Calu3 (cell line): ENCODE measurements at regions not wholly inside any gene's neighbourhood (a gene's known extent, or its start where the extent isn't known, plus 50 kb on each side); places are given as distances from the start of the nearest gene placed in this dataset.
"Not testable (repeated sequence)": the region's sequence is repeated elsewhere in the genome, so short reads cannot be mapped to it uniquely, and the experiment has no call there.

Experiments
- BruUV-seq: library from RNA; stranded (reverse); fragments of 400-500 nt; replicated peaks from 2 replicates; lab custom pipeline; 2021; lab: Mats Ljungman, UMichigan
- CTCF ChIA-PET: fragments of 300-600 bp; sonication (Branson Sonifier 250); formaldehyde crosslinking; loops from one replicate; lab custom pipeline; 2022; ENCODE audit warnings: antibody characterized with exemption; lab: Charles Lee
- DNase-seq: peaks from one replicate; pipeline ENCODE4 v3.0.0; 2022
- H3K27ac Mint-ChIP-seq: one replicate; pipeline ENCODE4 v1.8.0; 2022; ENCODE audit warnings: mixed read lengths; ENCODE audit not compliant: unreplicated experiment
- H3K27me3 Mint-ChIP-seq: one replicate; pipeline ENCODE4 v1.8.0; 2022; ENCODE audit warnings: mixed read lengths; ENCODE audit not compliant: unreplicated experiment
- H3K36me3 Mint-ChIP-seq: one replicate; pipeline ENCODE4 v1.8.0; 2022; ENCODE audit warnings: mild to moderate bottlenecking, moderate library complexity, mixed read lengths; ENCODE audit not compliant: insufficient read depth, unreplicated experiment
- H3K4me1 Mint-ChIP-seq: one replicate; pipeline ENCODE4 v1.8.0; 2022; ENCODE audit warnings: mild to moderate bottlenecking, low read depth, mixed read lengths; ENCODE audit not compliant: unreplicated experiment
- H3K4me3 Mint-ChIP-seq: one replicate; pipeline ENCODE4 v1.8.0; 2022; ENCODE audit warnings: mild to moderate bottlenecking, low read depth, moderate library complexity, mixed read lengths; ENCODE audit not compliant: unreplicated experiment
- H3K9me3 Mint-ChIP-seq: one replicate; pipeline ENCODE4 v1.8.0; 2022; ENCODE audit warnings: low read depth, mixed read lengths; ENCODE audit not compliant: unreplicated experiment
- intact Hi-C: fragments of 100-400 bp; cut with micrococcal nuclease; formaldehyde crosslinking; loops from one replicate; pipeline ENCODE4 v1.10.0; 2022; ENCODE audit not compliant: unreplicated experiment
- TF ChIP-seq, protein P1 (sequence below): fragments of 200-600 bp; IDR thresholded peaks from one replicate; pipeline ENCODE4 v1.8.0; 2022; ENCODE audit warnings: antibody characterized with exemption; ENCODE audit not compliant: unreplicated experiment

DNA sequence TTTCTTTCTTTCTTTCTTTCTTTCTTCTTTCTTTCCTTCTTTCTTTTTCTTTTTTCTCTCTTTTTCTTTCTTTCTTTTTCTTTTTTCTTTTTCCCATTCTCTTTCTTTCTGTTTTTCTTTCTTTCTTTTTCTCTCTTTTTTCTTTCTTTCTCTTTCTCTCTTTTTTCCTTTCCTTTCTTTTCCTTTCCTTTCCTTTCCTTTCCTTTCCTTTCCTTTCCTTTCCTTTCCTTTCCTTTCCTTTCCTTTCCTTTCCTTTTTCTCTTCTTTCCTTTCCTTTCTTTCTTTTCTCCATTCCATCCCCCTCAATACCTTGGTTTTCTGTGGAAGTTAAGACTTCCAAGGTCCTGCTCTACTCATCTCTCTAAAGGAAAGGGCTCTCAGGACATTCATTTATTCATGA is 102.8 kb upstream of the CLNK start:
- no TSS peak for BruUV-seq
- H3K4me1 Mint-ChIP-seq = no peaks in the 10 kb centered on the region
- H3K27me3 Mint-ChIP-seq = peaks cover 23% of the 10 kb centered on the region
- H3K4me3 Mint-ChIP-seq = no peak overlapping the region
- intact Hi-C loops = no loop called here
- H3K36me3 Mint-ChIP-seq = no peaks in the 10 kb centered on the region
- TF ChIP-seq, protein P1, sequence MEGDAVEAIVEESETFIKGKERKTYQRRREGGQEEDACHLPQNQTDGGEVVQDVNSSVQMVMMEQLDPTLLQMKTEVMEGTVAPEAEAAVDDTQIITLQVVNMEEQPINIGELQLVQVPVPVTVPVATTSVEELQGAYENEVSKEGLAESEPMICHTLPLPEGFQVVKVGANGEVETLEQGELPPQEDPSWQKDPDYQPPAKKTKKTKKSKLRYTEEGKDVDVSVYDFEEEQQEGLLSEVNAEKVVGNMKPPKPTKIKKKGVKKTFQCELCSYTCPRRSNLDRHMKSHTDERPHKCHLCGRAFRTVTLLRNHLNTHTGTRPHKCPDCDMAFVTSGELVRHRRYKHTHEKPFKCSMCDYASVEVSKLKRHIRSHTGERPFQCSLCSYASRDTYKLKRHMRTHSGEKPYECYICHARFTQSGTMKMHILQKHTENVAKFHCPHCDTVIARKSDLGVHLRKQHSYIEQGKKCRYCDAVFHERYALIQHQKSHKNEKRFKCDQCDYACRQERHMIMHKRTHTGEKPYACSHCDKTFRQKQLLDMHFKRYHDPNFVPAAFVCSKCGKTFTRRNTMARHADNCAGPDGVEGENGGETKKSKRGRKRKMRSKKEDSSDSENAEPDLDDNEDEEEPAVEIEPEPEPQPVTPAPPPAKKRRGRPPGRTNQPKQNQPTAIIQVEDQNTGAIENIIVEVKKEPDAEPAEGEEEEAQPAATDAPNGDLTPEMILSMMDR = no peak
- CTCF ChIA-PET = no interaction called here
- no peak for DNase-seq
- peaks cover 5% of the 10 kb centered on the region for H3K9me3 Mint-ChIP-seq
- no peak overlapping the region for H3K27ac Mint-ChIP-seq

DNA sequence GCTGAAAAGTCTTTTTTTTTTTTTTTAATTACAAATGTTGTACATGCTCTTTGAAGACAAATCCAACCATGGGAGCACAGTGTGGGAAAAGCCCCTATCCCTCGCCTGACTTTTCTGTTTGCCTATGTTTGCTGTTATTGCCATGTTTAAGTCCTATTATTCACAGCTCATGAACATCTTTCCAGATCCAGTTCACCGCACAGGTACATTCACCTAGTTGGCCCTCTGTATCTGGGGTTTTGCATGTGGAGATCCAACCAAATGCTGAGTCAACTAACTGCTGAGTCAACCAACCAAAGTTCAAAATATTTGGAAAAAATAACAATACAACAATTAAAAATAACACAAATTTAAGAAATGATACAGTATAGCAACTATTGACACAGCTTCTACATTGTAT is 100.1 kb upstream of the CLNK start:
- CTCF ChIA-PET = no interaction called here
- no peak for DNase-seq
- no peak overlapping the region for H3K27ac Mint-ChIP-seq
- peaks cover 23% of the 10 kb centered on the region for H3K27me3 Mint-ChIP-seq
- peaks cover 5% of the 10 kb centered on the region for H3K9me3 Mint-ChIP-seq
- BruUV-seq = no TSS peak
- H3K4me3 Mint-ChIP-seq = no peak overlapping the region
- intact Hi-C loops = no loop called here
- no peaks in the 10 kb centered on the region for H3K4me1 Mint-ChIP-seq
- TF ChIP-seq, protein P1 = no peak
- no peaks in the 10 kb centered on the region for H3K36me3 Mint-ChIP-seq

DNA sequence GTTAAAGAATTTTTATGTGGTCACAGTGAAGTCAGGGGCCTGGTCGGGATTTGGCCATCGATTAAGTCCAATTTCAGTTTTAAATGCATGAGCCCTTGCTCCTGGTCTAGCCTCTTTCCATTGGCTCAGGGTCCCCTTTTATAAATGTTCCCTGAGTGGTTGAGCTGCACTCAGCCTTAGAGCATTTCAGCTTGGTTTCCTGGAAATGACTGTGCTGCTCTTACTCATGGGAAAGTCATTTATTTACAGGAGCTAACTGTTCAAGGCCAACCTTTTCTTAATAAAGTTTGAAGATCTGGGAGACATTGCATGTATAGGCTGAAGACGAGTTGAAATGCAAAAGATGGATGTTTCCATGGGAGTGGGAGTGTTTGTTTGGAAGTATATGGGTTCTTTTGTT is 98.8 kb upstream of the CLNK start:
- H3K27ac Mint-ChIP-seq = no peak overlapping the region
- no TSS peak for BruUV-seq
- H3K27me3 Mint-ChIP-seq = peaks cover 23% of the 10 kb centered on the region
- H3K9me3 Mint-ChIP-seq = peaks cover 5% of the 10 kb centered on the region
- H3K4me3 Mint-ChIP-seq = no peak overlapping the region
- TF ChIP-seq, protein P1 = no peak
- intact Hi-C loops = no loop called here
- no peaks in the 10 kb centered on the region for H3K4me1 Mint-ChIP-seq
- no peak for DNase-seq
- no peaks in the 10 kb centered on the region for H3K36me3 Mint-ChIP-seq
- CTCF ChIA-PET = no interaction called here

DNA sequence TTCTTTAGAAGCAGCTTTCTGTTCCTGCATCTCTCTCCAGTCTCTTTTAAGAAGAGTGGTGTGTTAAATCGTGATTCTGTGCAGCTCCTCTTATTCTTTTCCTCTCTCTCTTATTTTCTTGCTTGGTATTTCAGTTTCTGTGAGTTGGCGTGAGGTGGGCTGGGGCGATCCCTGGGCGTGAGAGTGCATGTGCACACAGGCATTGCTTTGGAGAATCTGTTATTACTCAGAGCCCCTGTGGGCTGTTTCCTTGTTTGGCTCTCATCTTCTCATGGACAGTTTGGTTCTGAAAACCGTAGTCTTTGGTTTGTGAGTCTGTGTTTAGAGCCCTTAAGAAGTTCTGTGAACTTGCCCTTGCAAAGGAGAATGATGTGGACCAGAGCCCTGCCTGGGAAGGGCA is 97.2 kb upstream of the CLNK start:
- CTCF ChIA-PET = no interaction called here
- H3K4me1 Mint-ChIP-seq = no peaks in the 10 kb centered on the region
- H3K4me3 Mint-ChIP-seq = no peak overlapping the region
- DNase-seq = no peak
- no peaks in the 10 kb centered on the region for H3K36me3 Mint-ChIP-seq
- TF ChIP-seq, protein P1 = no peak
- intact Hi-C loops = no loop called here
- H3K9me3 Mint-ChIP-seq = no peaks in the 10 kb centered on the region
- H3K27me3 Mint-ChIP-seq = peaks cover 10% of the 10 kb centered on the region
- no TSS peak for BruUV-seq
- H3K27ac Mint-ChIP-seq = no peak overlapping the region

DNA sequence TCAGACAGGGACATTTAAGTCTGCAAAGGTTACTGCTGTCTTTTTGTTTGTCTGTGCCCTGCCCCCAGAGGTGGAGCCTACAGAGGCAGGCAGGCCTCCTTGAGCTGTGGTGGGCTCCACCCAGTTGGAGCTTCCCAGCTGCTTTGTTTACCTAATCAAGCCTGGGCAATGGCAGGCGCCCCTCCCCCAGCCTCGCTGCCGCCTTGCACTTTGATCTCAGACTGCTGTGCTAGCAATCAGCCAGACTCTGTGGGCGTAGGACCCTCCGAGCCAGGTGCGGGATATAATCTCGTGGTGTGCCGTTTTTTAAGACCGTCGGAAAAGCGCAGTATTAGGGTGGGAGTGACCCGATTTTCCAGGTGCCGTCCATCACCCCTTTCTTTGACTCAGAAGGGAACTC is 96.2 kb upstream of the CLNK start:
- H3K4me3 Mint-ChIP-seq = not testable (repeated sequence)

DNA sequence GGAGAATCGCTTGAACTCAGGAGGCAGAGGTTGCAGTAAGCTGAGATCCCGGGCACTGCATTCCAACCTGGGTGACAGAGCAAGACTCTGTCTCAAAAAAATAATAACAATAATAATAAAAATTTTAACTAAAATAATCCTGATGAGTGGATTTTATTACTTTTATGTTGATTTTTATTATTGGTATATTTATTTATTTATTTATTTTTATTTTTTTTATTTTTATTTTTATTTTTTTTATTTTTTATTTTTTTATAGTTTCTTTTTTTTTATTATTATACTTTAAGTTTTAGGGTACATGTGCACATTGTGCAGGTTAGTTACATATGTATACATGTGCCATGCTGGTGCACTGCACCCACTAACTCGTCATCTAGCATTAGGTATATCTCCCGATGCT is 90.6 kb upstream of the CLNK start:
- intact Hi-C loops, H3K27ac Mint-ChIP-seq: not testable (repeated sequence)

More for the DNA sequence above, 96.2 kb upstream of the CLNK start:
- intact Hi-C loops, CTCF ChIA-PET, BruUV-seq, H3K9me3 Mint-ChIP-seq, H3K4me1 Mint-ChIP-seq, DNase-seq, H3K27me3 Mint-ChIP-seq, H3K36me3 Mint-ChIP-seq, H3K27ac Mint-ChIP-seq: not testable (repeated sequence)

More for the DNA sequence above, 90.6 kb upstream of the CLNK start:
- H3K27me3 Mint-ChIP-seq, CTCF ChIA-PET, H3K4me3 Mint-ChIP-seq, H3K4me1 Mint-ChIP-seq, DNase-seq, BruUV-seq, H3K36me3 Mint-ChIP-seq, H3K9me3 Mint-ChIP-seq: not testable (repeated sequence)
